Astrocyte of the cerebellum (primary cell): ENCODE measurements at regions not wholly inside any gene's neighbourhood (a gene's known extent, or its start where the extent isn't known, plus 50 kb on each side); places are given as distances from the start of the nearest gene placed in this dataset.
"Not testable (repeated sequence)": the region's sequence is repeated elsewhere in the genome, so short reads cannot be mapped to it uniquely, and the experiment has no call there.

Experiments used
- DNase-seq: peaks from one replicate; pipeline ENCODE4 v3.0.0-alpha.2; 2011; ENCODE audit warnings: low read depth
- H3K4me3 ChIP-seq: 2 replicates; pipeline ENCODE4 v1.5.1; 2011; ENCODE audit warnings: mild to moderate bottlenecking, low read depth, low read length, moderate library complexity
- in situ Hi-C: cut with HindIII; loops from 2 replicates; pipeline ENCODE4 v1.10.0; 2017; ENCODE audit warnings: low sequenced_read_pairs
- TF ChIP-seq, protein P1 (sequence below): IDR thresholded peaks from 2 replicates; pipeline ENCODE4 v1.5.1; 2012; ENCODE audit warnings: low read length, low read depth, moderate library complexity, mild to moderate bottlenecking; ENCODE audit errors: missing control alignments

DNA sequence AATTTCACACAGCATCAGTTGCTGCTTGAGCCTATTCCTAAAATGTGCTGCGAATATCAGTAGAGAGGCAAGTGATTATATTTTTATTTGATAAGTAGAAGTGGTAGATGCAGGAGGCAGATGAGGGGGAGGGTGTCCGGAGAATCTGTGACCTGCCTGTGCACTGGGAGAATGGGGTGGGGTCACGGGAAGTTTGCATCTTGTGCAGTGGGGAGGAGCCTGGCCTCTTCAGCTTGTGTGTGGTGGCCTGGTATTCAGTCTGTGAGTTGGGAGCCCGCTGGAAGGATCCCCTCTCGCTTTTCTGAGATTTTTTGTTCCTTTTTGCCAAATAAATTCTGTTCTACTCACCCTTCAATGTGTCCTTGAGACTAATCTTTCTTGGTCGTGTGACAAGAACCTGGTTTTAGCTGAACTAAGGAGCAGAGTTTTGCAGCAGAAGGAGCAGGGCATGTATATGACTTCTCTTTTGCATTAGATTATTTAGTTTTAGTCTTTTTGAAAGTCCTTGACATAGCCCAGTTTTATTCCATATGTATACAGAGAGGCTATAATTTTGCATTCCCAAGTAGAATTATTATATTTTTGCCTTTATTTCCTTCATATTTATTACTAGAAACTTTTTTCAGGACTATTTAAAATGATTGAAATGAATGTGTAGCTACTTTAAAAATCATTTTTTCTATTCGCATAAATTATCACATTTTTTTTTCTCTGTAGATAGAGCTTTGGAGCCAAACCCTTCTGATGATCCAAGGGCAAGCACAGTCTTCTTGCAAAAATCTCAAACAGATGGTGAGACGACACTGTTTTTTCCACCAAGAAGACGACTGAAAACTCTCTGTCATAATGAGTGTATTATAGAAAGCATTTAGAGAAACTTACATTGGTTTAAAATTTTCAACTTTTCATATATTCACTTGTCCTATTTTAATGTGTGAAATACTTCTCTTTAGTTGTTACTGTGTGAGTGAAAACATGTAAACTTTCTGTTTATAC, 1257.2 kb downstream of the UQCRFS1 start:
- in situ Hi-C loops = no loop called here

DNA sequence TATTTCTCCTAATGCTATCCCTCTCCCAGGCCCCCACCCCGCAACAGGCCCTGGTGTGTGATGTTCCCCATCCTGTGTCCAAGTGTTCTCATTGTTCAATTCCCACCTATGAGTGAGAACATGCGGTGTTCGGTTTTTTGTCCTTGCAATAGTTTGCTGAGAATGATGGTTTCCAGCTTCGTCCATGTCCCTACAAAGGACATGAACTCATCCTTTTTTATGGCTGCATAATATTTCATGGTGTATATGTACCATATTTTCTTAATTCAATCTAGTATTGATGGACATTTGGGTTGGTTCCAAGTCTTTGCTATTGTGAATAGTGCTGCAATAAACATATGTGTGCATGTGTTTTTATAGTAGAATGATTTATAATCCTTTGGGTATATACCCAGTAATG, 1270.3 kb downstream of the UQCRFS1 start:
- H3K4me3 ChIP-seq, in situ Hi-C loops: not testable (repeated sequence)

More for the DNA sequence above, 1257.2 kb downstream of the UQCRFS1 start:
- DNase-seq = no peak
- TF ChIP-seq, protein P1, sequence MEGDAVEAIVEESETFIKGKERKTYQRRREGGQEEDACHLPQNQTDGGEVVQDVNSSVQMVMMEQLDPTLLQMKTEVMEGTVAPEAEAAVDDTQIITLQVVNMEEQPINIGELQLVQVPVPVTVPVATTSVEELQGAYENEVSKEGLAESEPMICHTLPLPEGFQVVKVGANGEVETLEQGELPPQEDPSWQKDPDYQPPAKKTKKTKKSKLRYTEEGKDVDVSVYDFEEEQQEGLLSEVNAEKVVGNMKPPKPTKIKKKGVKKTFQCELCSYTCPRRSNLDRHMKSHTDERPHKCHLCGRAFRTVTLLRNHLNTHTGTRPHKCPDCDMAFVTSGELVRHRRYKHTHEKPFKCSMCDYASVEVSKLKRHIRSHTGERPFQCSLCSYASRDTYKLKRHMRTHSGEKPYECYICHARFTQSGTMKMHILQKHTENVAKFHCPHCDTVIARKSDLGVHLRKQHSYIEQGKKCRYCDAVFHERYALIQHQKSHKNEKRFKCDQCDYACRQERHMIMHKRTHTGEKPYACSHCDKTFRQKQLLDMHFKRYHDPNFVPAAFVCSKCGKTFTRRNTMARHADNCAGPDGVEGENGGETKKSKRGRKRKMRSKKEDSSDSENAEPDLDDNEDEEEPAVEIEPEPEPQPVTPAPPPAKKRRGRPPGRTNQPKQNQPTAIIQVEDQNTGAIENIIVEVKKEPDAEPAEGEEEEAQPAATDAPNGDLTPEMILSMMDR = no peak
- H3K4me3 ChIP-seq = no peak overlapping the region

DNA sequence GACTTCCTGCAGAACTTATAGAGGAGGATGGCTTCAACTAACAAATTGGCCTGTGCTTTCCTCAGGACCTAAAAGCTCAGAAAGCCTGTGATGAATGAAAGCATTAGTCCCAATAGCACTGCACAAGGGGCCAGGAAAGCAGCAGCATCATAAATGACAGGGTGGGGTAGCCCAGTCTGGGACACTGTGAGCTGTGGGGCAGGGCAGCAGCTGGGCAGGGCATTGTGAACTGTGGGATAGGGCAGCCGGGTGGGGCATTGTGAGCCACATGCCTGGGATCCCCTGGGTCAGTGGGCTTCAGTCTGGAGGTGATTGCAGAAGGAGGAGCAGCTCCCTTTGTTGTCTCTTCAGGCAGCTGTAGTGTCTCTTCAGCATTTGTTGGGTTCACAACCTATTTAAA, 1276.8 kb downstream of the UQCRFS1 start:
- no peak overlapping the region for H3K4me3 ChIP-seq
- DNase-seq = no peak
- in situ Hi-C loops = no loop called here
- TF ChIP-seq, protein P1 = no peak

More for the DNA sequence above, 1270.3 kb downstream of the UQCRFS1 start:
- not testable (repeated sequence) for DNase-seq

DNA sequence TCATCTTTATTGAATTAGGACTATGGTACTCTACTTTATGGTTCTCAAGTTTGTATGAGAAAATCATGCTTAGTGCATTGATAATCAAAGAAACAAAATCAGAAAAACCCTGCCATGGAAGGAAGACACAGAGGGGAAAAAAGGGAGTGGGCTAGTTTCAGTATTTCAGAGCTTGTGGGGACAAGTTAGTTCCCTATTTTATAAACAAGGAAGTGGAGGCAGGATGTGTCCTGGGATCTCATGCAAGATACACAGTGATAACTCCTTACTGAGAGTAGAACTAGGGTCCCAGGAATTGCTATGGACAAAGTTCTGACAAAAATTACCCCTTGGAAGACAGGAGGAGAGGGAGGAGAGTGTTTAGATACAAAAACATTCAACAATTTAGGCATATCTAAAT, 1277.3 kb downstream of the UQCRFS1 start:
- H3K4me3 ChIP-seq = no peak overlapping the region
- TF ChIP-seq, protein P1 = no peak
- in situ Hi-C loops = no loop called here
- no peak for DNase-seq

DNA sequence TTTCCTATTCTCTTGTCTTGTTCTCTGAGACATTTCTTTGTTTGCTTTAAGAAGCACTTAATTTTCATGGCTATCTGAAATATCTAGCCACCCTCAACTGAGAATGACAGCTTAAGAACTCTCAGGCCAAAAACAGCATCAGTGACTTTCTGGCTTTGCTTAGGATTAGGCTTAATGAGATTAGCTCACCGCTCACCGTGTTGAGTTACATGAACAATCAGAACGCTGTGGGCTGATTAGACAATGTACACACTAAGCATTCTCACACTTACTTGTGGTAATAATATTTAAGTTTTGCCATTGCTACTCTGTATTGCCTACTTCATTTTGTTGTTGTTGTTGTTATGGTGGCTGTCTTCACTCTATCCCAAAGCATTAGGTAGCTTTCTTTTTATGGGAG, 1283.6 kb downstream of the UQCRFS1 start:
- DNase-seq = no peak
- no peak overlapping the region for H3K4me3 ChIP-seq
- in situ Hi-C loops = no loop called here
- TF ChIP-seq, protein P1 = no peak

DNA sequence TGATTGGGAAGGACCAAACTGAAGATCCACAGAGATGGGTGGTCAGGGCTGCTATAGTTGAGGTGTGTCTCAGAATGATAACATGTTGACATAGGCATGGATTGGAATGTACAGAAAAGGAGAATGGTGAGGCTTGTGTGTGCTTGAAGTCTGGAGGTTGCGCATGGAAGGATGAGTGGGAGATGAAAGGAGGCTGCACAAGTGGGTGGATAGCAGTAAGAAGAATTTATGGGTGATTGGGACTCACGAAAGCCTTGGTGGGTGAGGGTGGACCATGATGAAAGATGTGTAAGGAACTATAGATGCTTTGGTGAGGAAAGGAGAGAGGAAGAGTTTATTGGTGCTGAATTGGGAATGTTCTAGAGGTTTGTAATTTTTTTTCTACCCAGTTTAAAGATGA, 1287.7 kb downstream of the UQCRFS1 start:
- in situ Hi-C loops = no loop called here
- TF ChIP-seq, protein P1 = no peak
- DNase-seq = no peak
- no peak overlapping the region for H3K4me3 ChIP-seq

DNA sequence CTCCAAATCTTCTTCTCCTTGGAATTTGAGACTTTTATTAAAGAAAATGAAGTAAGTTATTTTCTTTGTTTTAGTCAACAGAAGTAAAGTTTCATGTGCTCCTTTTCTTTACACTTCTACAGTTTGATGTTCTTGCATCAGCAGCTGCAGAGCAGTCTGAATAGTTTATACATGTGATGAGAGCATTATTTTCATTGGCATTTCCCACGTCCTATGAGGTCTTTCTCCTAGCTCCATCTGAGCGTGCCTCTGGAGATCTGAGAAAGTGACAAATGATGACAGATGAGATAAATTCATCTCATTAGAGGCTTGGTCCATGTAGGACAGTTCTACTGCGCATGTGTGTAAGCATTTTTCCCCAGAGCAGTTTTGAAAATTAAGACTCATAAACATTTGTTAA, 1290.0 kb downstream of the UQCRFS1 start:
- DNase-seq = no peak
- in situ Hi-C loops = no loop called here
- TF ChIP-seq, protein P1 = no peak
- no peak overlapping the region for H3K4me3 ChIP-seq
